ENCODE measurements at regions not wholly inside any gene's neighbourhood (a gene's known extent, or its start where the extent isn't known, plus 50 kb on each side); places are given as distances from the start of the nearest gene placed in this dataset.

GRCh38 chr22:27345691-27346090 is 455.9 kb downstream of the MN1 start:
- Histone ChIP-seq H3K27ac (replicated peaks) (no peak overlapping the region), H3K36me3 (no peaks in the 10 kb centered on the region), H3K27me3 (ENCODE audit: low read depth) (peaks cover 53% of the 10 kb centered on the region), H3K4me3 (no peak overlapping the region), H3K4me1 (no peaks in the 10 kb centered on the region), H3K9me3 (replicated peaks) (peaks cover 56% of the 10 kb centered on the region)
- TF ChIP-seq, protein P1, sequence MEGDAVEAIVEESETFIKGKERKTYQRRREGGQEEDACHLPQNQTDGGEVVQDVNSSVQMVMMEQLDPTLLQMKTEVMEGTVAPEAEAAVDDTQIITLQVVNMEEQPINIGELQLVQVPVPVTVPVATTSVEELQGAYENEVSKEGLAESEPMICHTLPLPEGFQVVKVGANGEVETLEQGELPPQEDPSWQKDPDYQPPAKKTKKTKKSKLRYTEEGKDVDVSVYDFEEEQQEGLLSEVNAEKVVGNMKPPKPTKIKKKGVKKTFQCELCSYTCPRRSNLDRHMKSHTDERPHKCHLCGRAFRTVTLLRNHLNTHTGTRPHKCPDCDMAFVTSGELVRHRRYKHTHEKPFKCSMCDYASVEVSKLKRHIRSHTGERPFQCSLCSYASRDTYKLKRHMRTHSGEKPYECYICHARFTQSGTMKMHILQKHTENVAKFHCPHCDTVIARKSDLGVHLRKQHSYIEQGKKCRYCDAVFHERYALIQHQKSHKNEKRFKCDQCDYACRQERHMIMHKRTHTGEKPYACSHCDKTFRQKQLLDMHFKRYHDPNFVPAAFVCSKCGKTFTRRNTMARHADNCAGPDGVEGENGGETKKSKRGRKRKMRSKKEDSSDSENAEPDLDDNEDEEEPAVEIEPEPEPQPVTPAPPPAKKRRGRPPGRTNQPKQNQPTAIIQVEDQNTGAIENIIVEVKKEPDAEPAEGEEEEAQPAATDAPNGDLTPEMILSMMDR (IDR thresholded peaks at IDR 0.05; ENCODE audit: borderline replicate concordance) = no peak
- intact Hi-C loops (cut with micrococcal nuclease) = no loop called here
- no peak for DNase-seq

- Histone ChIP-seq H3K4me1 (no peaks in the 10 kb centered on the region), H3K36me3 (no peaks in the 10 kb centered on the region), H3K9me3 (replicated peaks) (peaks cover 43% of the 10 kb centered on the region), H3K27ac (replicated peaks) (no peak overlapping the region), H3K27me3 (ENCODE audit: low read depth) (peaks cover 76% of the 10 kb centered on the region), H3K4me3 (no peak overlapping the region)
- intact Hi-C loops (cut with micrococcal nuclease) = no loop called here
- TF ChIP-seq, protein P1 (IDR thresholded peaks at IDR 0.05; ENCODE audit: borderline replicate concordance) = no peak
- DNase-seq = no peak
These were observed 453.6 kb downstream of the MN1 start for GRCh38 chr22:27347951-27348350.

DNA sequence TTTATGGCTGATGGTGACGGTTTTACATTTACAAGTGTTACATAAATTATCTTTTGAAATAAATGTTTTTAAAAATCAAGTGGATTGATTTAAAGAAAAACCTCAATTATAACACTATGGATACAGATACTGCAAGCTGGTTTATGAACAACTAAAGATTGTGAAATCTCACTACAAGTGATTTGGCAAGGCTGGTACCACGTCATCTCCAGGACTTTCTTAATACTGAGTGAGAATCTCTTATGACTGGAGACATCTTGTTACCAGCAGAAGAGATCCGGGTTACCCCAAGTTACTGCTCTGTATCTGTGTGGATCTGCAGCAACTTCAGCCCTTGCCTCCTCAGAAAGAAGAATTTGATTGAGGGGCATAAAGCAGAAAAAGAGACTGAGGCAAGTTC is 452.9 kb downstream of the MN1 start:
- no peak overlapping the region for H3K27ac ChIP-seq (replicated peaks)
- TF ChIP-seq, protein P1 (IDR thresholded peaks at IDR 0.05; ENCODE audit: borderline replicate concordance) = no peak
- H3K4me3 ChIP-seq = no peak overlapping the region
- intact Hi-C loops (cut with micrococcal nuclease) = no loop called here
- H3K27me3 ChIP-seq (ENCODE audit: low read depth) = peaks cover 80% of the 10 kb centered on the region
- H3K36me3 ChIP-seq = no peaks in the 10 kb centered on the region
- no peaks in the 10 kb centered on the region for H3K4me1 ChIP-seq
- no peak for DNase-seq
- peaks cover 37% of the 10 kb centered on the region for H3K9me3 ChIP-seq (replicated peaks)

DNA sequence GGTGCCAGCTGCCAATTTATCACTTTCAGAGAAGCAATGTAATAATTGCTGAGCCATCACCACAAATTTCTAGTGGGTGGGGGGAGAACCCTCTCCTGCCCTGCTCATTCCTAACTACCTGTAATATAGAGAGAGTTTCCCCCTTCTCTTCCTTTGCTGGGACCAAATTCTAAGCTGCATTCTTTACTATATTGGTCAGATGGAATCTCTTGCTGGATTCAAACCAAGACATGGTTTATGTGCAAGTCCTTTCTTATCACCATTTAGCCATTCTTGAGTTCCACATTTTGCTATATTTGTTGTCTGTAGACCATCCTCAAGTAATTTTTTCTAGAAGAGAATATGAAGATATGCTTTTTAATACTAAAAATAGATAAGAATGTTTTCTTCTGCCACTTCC is 452.1 kb downstream of the MN1 start:
- Histone ChIP-seq H3K9me3 (replicated peaks) (peaks cover 29% of the 10 kb centered on the region), H3K27me3 (ENCODE audit: low read depth) (peaks cover 87% of the 10 kb centered on the region), H3K4me1 (no peaks in the 10 kb centered on the region), H3K4me3 (no peak overlapping the region), H3K27ac (replicated peaks) (no peak overlapping the region), H3K36me3 (no peaks in the 10 kb centered on the region)
- TF ChIP-seq, protein P1 (IDR thresholded peaks at IDR 0.05; ENCODE audit: borderline replicate concordance) = no peak
- DNase-seq = no peak
- intact Hi-C loops (cut with micrococcal nuclease) = no loop called here

DNA sequence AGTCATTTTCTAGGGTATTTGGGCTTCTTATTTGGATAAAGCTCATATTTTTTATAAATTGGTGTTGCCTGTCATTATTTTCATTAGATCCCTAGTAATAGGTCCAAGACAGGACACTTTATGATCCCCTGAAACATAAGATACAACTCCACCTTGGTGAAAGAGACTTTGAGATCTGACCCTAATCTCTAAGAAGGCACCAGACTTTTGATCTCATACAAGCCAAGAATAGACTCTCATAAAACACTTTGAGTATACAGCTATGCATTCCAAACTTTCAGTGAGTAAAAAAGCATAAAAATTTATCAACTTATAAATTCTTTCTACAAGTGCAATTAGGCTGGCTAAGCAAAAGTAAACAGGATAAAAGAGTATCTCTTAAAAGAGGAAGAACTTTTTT is 451.2 kb downstream of the MN1 start:
- intact Hi-C loops (cut with micrococcal nuclease) = no loop called here
- Histone ChIP-seq H3K4me3 (no peak overlapping the region), H3K27ac (replicated peaks) (no peak overlapping the region), H3K4me1 (no peaks in the 10 kb centered on the region), H3K36me3 (no peaks in the 10 kb centered on the region), H3K27me3 (ENCODE audit: low read depth) (peaks cover 90% of the 10 kb centered on the region), H3K9me3 (replicated peaks) (peaks cover 26% of the 10 kb centered on the region)
- DNase-seq = no peak
- TF ChIP-seq, protein P1 (IDR thresholded peaks at IDR 0.05; ENCODE audit: borderline replicate concordance) = no peak

DNA sequence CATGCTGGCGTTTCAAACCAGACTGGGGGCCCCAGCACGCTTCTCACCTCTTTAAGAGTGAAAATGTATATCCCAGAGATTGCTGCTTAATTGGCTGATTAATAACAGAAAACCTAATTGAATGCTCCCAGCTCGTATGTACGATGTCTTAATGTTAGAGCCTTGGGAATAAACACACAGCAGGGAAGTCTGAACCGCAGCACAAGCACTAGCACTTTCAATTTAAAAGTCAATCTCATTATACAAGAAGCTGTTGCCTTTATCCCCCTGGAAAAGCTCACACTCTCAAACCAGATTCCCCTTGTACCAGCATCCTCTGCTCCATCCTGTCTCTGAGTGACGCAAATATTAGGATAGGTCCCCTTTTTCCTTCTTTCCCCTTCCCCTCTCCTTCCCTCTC is 449.1 kb downstream of the MN1 start:
- no peak overlapping the region for H3K4me3 ChIP-seq
- intact Hi-C loops (cut with micrococcal nuclease) = no loop called here
- no peak for DNase-seq

More for the DNA sequence above, 449.1 kb downstream of the MN1 start:
- Histone ChIP-seq H3K27me3 (ENCODE audit: low read depth) (peaks cover 70% of the 10 kb centered on the region), H3K4me1 (no peaks in the 10 kb centered on the region), H3K9me3 (replicated peaks) (peaks cover 46% of the 10 kb centered on the region), H3K36me3 (no peaks in the 10 kb centered on the region), H3K27ac (replicated peaks) (no peak overlapping the region)
- TF ChIP-seq, protein P1 (IDR thresholded peaks at IDR 0.05; ENCODE audit: borderline replicate concordance) = no peak

Measured in left ventricle myocardium inferior (tissue), 1 donor.